ENCODE measurements at regions not wholly inside any gene's neighbourhood (a gene's known extent, or its start where the extent isn't known, plus 50 kb on each side); places are given as distances from the start of the nearest gene placed in this dataset.

DNA sequence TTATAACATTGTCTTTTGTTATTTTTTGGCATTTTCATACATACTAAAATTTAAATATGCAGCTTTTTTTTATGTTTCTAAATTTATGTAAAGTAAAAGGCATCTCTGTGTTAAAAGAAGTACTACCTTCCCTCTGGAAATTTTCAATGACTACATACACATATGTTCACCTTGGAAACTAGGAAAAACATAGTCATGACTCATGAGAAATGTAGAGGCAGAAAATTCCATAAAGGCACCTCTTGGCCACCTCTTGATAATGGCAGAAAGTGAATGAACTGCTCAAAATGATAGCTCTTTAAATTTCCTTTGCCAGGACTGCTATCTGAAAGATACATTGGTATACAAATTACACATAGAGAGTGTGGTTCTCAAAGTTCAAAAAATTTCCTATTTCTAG is 889.1 kb upstream of the ZEB2 start:
- TF ChIP-seq EP300 (IDR thresholded peaks at IDR 0.05) = no peak
- TF ChIP-seq, protein P1, sequence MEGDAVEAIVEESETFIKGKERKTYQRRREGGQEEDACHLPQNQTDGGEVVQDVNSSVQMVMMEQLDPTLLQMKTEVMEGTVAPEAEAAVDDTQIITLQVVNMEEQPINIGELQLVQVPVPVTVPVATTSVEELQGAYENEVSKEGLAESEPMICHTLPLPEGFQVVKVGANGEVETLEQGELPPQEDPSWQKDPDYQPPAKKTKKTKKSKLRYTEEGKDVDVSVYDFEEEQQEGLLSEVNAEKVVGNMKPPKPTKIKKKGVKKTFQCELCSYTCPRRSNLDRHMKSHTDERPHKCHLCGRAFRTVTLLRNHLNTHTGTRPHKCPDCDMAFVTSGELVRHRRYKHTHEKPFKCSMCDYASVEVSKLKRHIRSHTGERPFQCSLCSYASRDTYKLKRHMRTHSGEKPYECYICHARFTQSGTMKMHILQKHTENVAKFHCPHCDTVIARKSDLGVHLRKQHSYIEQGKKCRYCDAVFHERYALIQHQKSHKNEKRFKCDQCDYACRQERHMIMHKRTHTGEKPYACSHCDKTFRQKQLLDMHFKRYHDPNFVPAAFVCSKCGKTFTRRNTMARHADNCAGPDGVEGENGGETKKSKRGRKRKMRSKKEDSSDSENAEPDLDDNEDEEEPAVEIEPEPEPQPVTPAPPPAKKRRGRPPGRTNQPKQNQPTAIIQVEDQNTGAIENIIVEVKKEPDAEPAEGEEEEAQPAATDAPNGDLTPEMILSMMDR (IDR thresholded peaks at IDR 0.05) = no peak

All from sigmoid colon (tissue), 4 donors.